ENCODE measurements at regions not wholly inside any gene's neighbourhood (a gene's known extent, or its start where the extent isn't known, plus 50 kb on each side); places are given as distances from the start of the nearest gene placed in this dataset.

GRCh38 chrX:27086237-27086636 lies 376.9 kb downstream of the PPP4R3C start:
- TF ChIP-seq, protein P1, sequence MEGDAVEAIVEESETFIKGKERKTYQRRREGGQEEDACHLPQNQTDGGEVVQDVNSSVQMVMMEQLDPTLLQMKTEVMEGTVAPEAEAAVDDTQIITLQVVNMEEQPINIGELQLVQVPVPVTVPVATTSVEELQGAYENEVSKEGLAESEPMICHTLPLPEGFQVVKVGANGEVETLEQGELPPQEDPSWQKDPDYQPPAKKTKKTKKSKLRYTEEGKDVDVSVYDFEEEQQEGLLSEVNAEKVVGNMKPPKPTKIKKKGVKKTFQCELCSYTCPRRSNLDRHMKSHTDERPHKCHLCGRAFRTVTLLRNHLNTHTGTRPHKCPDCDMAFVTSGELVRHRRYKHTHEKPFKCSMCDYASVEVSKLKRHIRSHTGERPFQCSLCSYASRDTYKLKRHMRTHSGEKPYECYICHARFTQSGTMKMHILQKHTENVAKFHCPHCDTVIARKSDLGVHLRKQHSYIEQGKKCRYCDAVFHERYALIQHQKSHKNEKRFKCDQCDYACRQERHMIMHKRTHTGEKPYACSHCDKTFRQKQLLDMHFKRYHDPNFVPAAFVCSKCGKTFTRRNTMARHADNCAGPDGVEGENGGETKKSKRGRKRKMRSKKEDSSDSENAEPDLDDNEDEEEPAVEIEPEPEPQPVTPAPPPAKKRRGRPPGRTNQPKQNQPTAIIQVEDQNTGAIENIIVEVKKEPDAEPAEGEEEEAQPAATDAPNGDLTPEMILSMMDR (IDR thresholded peaks at IDR 0.05): no peak
- TF ChIP-seq POLR2AphosphoS5 (IDR thresholded peaks at IDR 0.05) (no peak), EP300 (IDR thresholded peaks at IDR 0.05; ENCODE audit: low read depth) (no peak)

All from transverse colon (tissue), 4 donors.